HG02981 (cell line): ENCODE measurements at regions not wholly inside any gene's neighbourhood (a gene's known extent, or its start where the extent isn't known, plus 50 kb on each side); places are given as distances from the start of the nearest gene placed in this dataset.
A peak's percentile ranks its signal among the peaks of the same experiment; 100 is the strongest.

Experiments used
- ATAC-seq: cut with Tn5 transposase; IDR thresholded peaks from one replicate; pipeline ENCODE4 v1.9.1; 2021; ENCODE audit warnings: mild to moderate bottlenecking, moderate library complexity; ENCODE audit not compliant: unreplicated experiment

GRCh38 chr20:11429889-11430519 lies 487.7 kb upstream of the BTBD3 start:
- ATAC-seq = no peak

DNA sequence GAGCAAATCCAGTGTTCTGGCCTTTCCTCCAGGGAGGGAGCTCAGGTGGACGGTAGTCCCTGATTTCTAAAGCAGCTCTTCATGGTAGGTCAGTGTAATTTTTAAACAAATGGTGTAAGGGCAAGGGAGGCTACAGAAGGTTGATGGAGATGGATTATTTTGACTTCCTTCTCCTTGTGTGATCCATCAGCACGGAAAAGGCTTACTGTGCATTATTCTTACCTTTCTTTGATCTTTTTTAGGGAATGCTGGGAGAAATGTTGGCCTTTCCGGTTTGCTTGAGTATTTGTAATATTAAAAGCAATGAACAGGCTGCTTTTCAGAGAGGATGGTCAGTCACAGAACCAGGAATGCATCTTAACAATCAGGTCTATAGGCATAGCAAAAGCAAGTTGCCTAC lies 487.0 kb upstream of the BTBD3 start:
- ATAC-seq = no peak

DNA sequence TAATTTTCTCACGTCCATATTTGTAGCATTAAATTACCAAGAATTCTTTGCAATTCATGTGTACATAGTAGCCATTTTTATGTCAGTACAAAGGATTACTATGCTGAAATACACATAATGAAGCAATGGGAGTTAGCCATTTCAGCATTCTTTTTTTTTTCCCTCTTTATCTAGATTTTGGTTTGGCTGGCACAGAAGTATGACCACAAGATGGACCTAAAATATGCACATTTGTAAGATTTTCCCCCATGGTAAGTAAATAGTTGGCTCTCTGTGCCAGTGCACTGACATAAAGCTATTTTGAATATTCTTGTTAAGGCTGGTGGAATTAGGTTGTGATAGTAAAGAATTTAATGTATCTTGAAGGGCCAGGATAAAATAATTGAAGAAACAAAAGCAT lies 486.1 kb upstream of the BTBD3 start:
- ATAC-seq = no peak

DNA sequence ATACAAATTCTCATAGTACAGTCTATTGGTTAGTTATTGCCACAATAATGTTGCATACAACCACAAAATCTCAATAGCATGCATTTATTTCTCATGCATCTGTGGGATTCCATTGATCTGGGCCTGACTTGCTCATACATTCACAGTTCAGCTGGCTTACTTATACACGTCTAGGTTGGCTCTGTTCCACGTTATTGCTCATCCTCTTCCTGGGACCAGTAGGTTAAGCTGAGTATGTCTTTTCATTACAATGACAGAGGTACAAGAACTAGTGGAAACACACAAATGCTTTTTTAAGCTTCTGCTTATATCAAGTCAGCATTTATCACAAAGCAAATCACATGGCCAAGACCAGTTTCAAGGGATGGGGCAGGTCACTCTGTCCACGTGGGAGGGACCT lies 485.3 kb upstream of the BTBD3 start:
- no peak for ATAC-seq

DNA sequence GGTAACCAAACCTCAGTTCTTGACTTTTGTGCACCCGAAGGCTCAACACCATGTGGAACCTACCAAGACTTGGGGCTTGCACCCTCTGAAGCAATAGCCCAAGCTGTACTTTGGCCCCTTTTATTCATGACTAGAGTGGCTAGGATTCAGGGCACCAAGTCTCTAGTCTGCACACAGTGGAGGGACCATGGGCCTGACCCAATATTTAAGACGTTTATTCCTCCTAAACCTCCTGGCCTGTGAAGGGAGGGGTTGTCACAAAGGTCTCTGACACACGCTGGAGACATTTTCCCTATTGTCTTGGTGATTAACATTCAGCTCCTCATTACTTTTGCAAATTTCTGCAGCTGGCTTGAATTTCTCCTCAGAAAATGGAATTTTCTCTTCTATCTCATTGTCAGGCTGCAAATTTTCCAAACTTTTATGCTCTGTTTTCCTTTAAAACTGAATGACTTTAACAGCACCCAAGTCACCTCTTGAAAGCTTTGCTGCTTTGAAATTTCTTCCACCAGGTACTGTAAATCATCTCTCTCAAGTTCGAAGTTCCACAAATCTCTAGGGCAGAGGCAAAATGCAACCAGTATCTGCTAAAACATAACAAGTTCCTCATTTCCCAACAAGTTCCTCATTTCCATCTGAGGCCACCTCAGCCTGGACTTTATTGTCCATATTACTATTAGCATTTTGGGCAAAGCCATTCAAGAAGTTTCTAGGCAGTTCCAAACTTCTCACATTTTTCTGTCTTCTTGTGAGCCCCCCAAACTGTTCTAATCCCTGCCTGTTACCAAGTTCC lies 481.4 kb upstream of the BTBD3 start:
- ATAC-seq = no peak

GRCh38 chr20:11437090-11437489 lies 480.6 kb upstream of the BTBD3 start:
- no peak for ATAC-seq

DNA sequence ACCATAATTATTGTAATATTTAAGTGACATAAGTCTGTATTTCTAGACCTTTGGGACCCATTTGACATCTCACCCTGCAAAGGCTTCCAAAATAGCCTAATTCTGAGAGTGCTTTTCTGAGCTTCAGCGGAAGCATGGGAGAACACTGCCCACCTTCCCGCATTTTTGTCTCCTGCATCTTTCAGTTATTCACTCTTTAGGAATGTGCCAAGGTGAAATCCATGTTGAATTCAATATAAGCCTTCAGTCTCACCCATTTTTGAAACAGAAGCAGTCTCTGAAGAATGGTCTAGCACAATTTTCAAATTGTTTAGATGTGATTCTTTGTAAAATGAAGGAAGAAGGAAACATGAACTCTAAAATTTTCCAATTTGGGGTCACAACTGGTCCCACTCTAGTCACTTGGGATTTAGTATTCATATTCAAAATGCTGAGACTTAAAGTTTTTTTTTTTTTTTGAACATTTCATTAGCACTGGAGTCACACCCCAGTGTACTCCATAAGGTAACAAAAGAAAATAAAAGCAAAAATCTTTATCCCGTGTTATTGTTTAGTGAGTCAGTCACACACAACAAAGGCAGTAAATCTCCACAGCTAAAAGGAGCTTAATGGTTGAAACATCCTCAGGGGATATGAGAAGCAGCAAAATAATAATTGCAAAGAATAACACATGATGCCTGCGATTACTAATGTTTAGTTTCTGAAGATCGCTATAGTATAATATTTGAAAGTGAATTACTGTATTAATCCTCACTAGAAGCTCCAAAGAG lies 479.9 kb upstream of the BTBD3 start:
- ATAC-seq = no peak

DNA sequence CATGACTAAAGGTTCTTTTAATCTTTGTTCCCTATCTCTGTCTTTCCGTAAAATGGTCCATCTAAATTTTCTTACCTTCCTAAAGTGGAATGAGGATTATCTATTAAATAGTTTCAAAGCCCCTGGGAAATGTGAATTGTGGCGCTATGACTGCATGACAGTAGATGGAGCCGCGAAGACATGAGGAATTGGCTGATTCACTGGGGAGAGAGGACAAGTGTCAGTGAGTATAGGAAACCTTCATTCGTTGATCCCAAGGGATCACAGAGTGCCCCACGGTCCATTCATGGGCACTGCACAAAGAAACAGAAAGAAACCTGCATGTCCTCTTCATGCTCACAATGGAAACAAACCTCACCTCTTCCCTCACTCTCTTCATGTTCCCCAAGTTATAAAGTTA lies 479.3 kb upstream of the BTBD3 start:
- ATAC-seq = no peak

DNA sequence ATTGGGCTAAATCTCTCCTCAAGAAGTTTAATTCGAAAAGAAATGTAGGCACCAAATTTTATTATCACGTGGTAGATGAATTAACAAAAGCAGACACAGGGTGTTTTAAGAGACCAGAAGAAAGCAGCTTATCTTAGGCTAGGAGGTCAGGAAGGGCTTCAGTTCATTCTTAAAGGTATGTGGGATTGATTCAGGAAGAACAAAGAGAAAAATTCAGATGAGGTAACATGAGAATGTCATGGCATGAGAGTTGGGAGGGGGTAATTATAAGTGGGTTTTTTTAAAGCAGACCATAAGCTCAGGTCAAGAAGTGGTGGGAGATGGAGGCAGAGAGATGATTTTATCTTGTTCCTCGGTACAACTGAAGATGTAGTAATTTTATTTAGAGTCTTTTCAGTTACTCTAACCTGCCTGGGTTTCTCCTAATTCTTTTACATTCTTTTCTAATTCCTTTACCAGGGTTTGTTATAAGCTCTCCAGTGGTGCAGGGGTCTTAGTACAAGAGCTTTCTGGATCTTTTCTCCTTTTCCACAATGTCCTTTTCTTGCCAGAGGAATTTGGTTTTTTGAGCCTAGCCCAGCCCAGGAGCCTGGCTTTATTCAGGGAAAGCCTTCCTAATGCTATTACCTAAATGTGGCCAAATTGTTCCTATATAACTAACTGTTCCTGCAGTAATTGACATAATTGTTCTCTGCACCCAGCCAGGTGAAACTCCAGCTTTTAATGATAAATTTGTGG lies 474.1 kb upstream of the BTBD3 start:
- ATAC-seq = no peak

DNA sequence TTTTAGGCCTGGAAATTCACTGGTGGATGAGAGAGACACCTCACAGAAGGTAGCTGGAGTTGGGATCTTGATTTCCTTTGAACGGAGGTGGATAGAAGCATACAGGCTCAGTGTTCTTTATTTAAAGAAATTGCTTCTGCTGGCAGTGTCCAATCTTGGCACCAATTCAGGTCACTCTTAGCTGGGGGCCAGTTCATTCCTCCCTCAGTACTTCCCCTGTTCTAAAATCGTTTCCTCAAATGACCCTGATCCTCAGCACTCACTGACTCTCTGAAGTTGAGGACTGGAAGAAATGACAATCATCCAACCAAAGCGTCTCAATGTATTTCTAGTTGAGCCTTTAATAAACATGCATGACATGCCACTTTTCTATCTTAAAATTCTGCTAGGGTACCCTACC lies 472.5 kb upstream of the BTBD3 start:
- no peak for ATAC-seq

GRCh38 chr20:11445891-11446290 lies 471.8 kb upstream of the BTBD3 start:
- ATAC-seq = no peak

DNA sequence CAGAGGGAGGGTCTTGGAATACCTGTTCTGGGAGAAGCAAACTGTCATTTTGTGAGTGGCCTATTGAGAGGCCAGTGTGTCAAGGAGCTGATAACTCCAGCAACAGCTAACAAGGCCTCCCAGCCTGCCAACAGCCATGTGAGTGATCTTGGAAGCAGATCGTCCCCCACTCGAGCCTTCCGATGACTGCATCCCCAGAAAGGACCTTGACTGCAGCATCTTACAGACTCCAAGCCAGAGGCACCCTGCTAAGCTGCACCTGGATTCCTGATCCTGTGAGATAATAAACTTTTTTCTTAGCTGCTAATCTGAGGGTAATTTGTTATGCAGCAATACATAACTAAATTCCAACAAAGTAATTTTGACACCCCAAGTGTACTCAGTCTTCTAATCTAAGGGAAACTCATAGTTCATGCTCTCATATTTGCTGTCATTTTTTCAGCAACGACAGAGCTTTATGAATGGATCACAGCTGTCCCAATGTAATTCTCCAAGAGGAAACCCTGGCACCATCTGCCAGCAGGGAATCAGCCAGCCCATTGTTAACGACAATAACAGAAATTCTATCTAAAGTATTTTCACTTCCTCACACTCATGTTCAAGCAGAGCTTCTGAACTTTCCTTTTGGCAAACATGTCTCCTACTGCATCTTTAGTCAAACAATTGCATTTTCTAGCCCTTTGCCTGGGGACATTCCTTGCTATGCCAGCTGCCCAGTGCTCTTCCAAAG lies 470.2 kb upstream of the BTBD3 start:
- ATAC-seq = no peak

DNA sequence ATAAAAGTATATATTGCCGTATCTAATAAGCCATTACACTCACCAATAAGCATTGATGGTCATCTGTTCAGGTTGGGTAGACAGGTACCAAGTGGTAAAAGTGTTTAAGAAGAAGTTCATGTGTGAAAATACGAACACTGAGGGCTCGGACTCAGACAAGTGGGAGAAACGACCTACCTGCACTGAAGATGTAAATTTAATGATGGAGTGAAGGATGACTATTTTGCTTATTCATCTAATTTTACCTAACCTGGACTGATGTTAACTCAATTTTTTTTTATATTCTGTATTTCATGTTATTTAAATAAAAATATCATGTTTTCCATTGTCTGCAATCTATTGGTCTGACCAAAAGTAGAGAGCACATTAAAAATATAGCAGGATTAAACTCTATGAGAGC lies 469.1 kb upstream of the BTBD3 start:
- no peak for ATAC-seq

- ATAC-seq = no peak
Observed at GRCh38 chr20:11451793-11452291, 465.9 kb upstream of the BTBD3 start.

GRCh38 chr20:11452326-11452725 lies 465.4 kb upstream of the BTBD3 start:
- no peak for ATAC-seq

GRCh38 chr20:11453430-11453829 lies 464.3 kb upstream of the BTBD3 start:
- ATAC-seq = no peak

- peak; percentile 46 for ATAC-seq
Observed at GRCh38 chr20:11454966-11455799, 462.5 kb upstream of the BTBD3 start.

- ATAC-seq = no peak
Observed at GRCh38 chr20:11457488-11457887, 460.2 kb upstream of the BTBD3 start.

DNA sequence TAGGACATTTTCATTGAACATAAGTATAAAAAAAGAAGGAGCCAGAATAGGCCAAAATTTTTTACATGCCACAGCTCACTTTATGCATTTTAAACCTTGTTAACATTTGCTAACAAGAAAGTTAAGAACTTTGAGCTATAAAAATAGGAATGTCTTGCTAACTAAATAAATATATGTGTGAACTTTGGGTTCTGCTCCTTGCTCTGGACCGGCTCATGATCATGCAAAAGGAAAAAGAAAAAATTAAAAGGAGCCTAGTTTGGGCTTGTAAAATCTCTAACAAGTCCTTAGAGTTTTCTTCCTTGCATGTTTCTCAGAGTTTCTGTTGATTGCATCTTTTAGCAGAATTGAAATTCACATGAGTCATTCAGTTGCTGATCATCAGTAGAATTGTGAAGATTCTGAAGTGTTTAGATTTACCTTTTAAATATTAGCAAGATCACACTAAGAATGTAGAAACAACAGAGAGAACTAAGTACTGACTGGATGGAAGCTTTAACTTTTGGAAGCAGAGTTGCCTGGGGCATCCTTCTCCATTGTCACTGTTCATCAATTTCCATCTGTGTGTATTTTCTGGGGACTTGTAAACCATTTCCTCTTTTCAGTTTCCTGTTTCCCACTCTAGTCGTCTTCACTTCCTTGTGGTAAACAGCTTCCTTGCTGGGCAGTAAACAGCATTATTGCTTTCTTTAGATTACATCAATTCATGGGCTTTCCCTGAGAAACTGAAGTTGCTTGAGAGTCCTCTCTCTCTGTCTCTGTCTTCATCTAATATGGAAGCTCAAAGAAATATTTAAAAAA lies 458.4 kb upstream of the BTBD3 start:
- no peak for ATAC-seq
